Upper lobe of right lung (tissue), 1 donor: ENCODE measurements at regions not wholly inside any gene's neighbourhood (a gene's known extent, or its start where the extent isn't known, plus 50 kb on each side); places are given as distances from the start of the nearest gene placed in this dataset.
"Not testable (repeated sequence)": the region's sequence is repeated elsewhere in the genome, so short reads cannot be mapped to it uniquely, and the experiment has no call there.

Experiments used
- ATAC-seq: fragments of 200-7000 bp; cut with Tn5 transposase; one replicate; pipeline ENCODE4 v1.9.1; 2020; ENCODE audit warnings: mild to moderate bottlenecking, moderate library complexity
- DNase-seq: peaks from one replicate; pipeline ENCODE4 v3.0.0-alpha.2; 2020
- H3K27ac ChIP-seq: fragments of 200-600 bp; one replicate; pipeline ENCODE4 v1.8.0; 2022
- H3K27me3 ChIP-seq: fragments of 200-600 bp; one replicate; pipeline ENCODE4 v1.8.0; 2022; ENCODE audit warnings: mild to moderate bottlenecking
- H3K36me3 ChIP-seq: fragments of 200-600 bp; one replicate; pipeline ENCODE4 v1.8.0; 2022
- H3K4me1 ChIP-seq: fragments of 200-600 bp; one replicate; pipeline ENCODE4 v1.8.0; 2022
- H3K4me3 ChIP-seq: fragments of 200-600 bp; one replicate; pipeline ENCODE4 v1.8.0; 2022; ENCODE audit warnings: mild to moderate bottlenecking
- H3K9me3 ChIP-seq: fragments of 200-600 bp; one replicate; pipeline ENCODE4 v1.8.0; 2022
- CTCF ChIP-seq: fragments of 200-600 bp; IDR thresholded peaks from one replicate; pipeline ENCODE4 v1.8.0; 2022; ENCODE audit warnings: antibody characterized with exemption
- intact Hi-C: fragments of 100-400 bp; cut with DNase I; formaldehyde crosslinking; loops from one replicate; pipeline ENCODE4 v1.11.0; 2022
- donor health status: DM: no; HTN: yes; CAD: no; lungs with severe emphysema.

GRCh38 chr3:160098926-160099626 lies 110.4 kb downstream of the IL12A start:
- no peaks in the 10 kb centered on the region for H3K36me3 ChIP-seq
- DNase-seq (no peak), ATAC-seq (no peak)
- H3K27me3 ChIP-seq, result no peaks in the 10 kb centered on the region
- no peak overlapping the region for H3K27ac ChIP-seq
- TF ChIP-seq CTCF, result no peak
- H3K4me3 ChIP-seq, result no peak overlapping the region
- intact Hi-C loops, result no loop called here
- no peaks in the 10 kb centered on the region for H3K9me3 ChIP-seq
- H3K4me1 ChIP-seq, result no peaks in the 10 kb centered on the region

GRCh38 chr3:160099834-160100233 lies 111.2 kb downstream of the IL12A start:
- Histone ChIP-seq H3K9me3 (no peaks in the 10 kb centered on the region), H3K27me3 (no peaks in the 10 kb centered on the region), H3K4me3 (no peak overlapping the region), H3K4me1 (no peaks in the 10 kb centered on the region), H3K27ac (no peak overlapping the region), H3K36me3 (no peaks in the 10 kb centered on the region)
- intact Hi-C loops, result no loop called here
- DNase-seq (no peak), ATAC-seq (no peak)
- TF ChIP-seq CTCF, result no peak

GRCh38 chr3:160100610-160101009 lies 112.0 kb downstream of the IL12A start:
- H3K4me1 ChIP-seq, result no peaks in the 10 kb centered on the region
- ATAC-seq (no peak), DNase-seq (no peak)
- H3K27me3 ChIP-seq, result no peaks in the 10 kb centered on the region
- H3K9me3 ChIP-seq, result no peaks in the 10 kb centered on the region
- TF ChIP-seq CTCF, result no peak
- H3K4me3 ChIP-seq, result no peak overlapping the region
- intact Hi-C loops, result no loop called here
- no peak overlapping the region for H3K27ac ChIP-seq
- H3K36me3 ChIP-seq, result no peaks in the 10 kb centered on the region

- H3K36me3 ChIP-seq, ATAC-seq, H3K4me3 ChIP-seq, H3K9me3 ChIP-seq, H3K27me3 ChIP-seq, DNase-seq, intact Hi-C loops, H3K27ac ChIP-seq, H3K4me1 ChIP-seq: not testable (repeated sequence)
These were observed 113.4 kb downstream of the IL12A start for GRCh38 chr3:160102001-160102400.

- Histone ChIP-seq H3K4me3 (no peak overlapping the region), H3K4me1 (no peaks in the 10 kb centered on the region), H3K9me3 (no peaks in the 10 kb centered on the region), H3K36me3 (no peaks in the 10 kb centered on the region), H3K27ac (no peak overlapping the region), H3K27me3 (no peaks in the 10 kb centered on the region)
- no peak for DNase-seq
- no peak for ATAC-seq
- TF ChIP-seq CTCF, result no peak
- intact Hi-C loops, result no loop called here
These were observed 114.8 kb downstream of the IL12A start for GRCh38 chr3:160103397-160103796.

- Histone ChIP-seq H3K4me3 (no peak overlapping the region), H3K27ac (no peak overlapping the region), H3K4me1 (no peaks in the 10 kb centered on the region), H3K36me3 (no peaks in the 10 kb centered on the region), H3K27me3 (no peaks in the 10 kb centered on the region), H3K9me3 (no peaks in the 10 kb centered on the region)
- peak; percentile 73 for ATAC-seq
- intact Hi-C loops, result no loop called here
- DNase-seq, result no peak
- TF ChIP-seq CTCF, result no peak
These were observed 117.4 kb downstream of the IL12A start for GRCh38 chr3:160105907-160106584.
